Effector memory CD8-positive, alpha-beta T cell (primary cell): ENCODE measurements at regions not wholly inside any gene's neighbourhood (a gene's known extent, or its start where the extent isn't known, plus 50 kb on each side); places are given as distances from the start of the nearest gene placed in this dataset.
A peak's percentile ranks its signal among the peaks of the same experiment; 100 is the strongest.

Experiments used
- ATAC-seq: fragments of 150-1000 bp; cut with Tn5 transposase; replicated peaks from 2 replicates; pipeline ENCODE4 v1.10.0; 2021; ENCODE audit warnings: mild to moderate bottlenecking, moderate library complexity
- DNase-seq, 3 experiments: peaks; one replicate each; pipeline ENCODE4 v3.0.0; 2021
- H3K27ac Mint-ChIP-seq, 2 donors: one replicate each; pipeline ENCODE4 v1.8.0; 2022; ENCODE audit warnings: mild to moderate bottlenecking in 2 of 2, mixed read lengths in 2 of 2, moderate library complexity in 2 of 2
- H3K27me3 Mint-ChIP-seq, 2 donors: one replicate each; pipeline ENCODE4 v1.8.0; 2022; ENCODE audit warnings: mixed read lengths in 2 of 2
- H3K36me3 Mint-ChIP-seq: one replicate; pipeline ENCODE4 v1.8.0; 2022; ENCODE audit warnings: mild to moderate bottlenecking, moderate library complexity, mixed read lengths; ENCODE audit not compliant: insufficient read depth
- H3K4me1 Mint-ChIP-seq, 2 donors: one replicate each; pipeline ENCODE4 v1.8.0; 2022; ENCODE audit warnings: low read depth in 2 of 2, mixed read lengths in 2 of 2
- H3K4me3 Mint-ChIP-seq, 2 donors: one replicate each; pipeline ENCODE4 v1.8.0; 2022; ENCODE audit warnings: mild to moderate bottlenecking in 2 of 2, mixed read lengths in 2 of 2, moderate library complexity in 2 of 2
- H3K9me3 Mint-ChIP-seq, 2 donors: one replicate each; pipeline ENCODE4 v1.8.0; 2022; ENCODE audit warnings: mixed read lengths in 2 of 2

DNA sequence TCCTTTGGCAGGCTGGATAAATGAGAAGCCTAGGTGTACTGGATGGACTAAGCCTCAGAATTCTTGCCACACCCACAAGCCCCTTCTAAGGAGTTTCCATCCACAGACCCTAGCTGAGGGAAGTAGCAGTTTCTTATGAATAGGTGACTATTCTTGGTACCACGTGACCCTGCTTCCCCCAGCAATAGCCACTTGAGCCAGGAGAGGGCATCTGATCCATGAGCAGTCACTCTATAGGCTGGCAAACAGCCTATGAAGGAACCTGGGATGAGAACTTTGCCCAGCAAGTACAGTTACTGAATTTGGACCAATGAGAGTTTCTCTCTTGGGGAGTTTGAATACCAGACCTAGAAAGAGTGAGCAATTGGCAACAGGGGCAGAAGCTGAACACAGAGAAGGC is 84.0 kb downstream of the RTL9 start:
- Mint-ChIP-seq H3K4me1 (no peaks in the 10 kb centered on the region), H3K27ac (no peak overlapping the region), H3K36me3 (no peaks in the 10 kb centered on the region), H3K4me3 (no peak overlapping the region), H3K27me3 (peaks cover 17 to 41% of the 10 kb centered on the region in 2 donors), H3K9me3 (no peaks in the 10 kb centered on the region)
- DNase-seq (no peak), ATAC-seq (no peak)

DNA sequence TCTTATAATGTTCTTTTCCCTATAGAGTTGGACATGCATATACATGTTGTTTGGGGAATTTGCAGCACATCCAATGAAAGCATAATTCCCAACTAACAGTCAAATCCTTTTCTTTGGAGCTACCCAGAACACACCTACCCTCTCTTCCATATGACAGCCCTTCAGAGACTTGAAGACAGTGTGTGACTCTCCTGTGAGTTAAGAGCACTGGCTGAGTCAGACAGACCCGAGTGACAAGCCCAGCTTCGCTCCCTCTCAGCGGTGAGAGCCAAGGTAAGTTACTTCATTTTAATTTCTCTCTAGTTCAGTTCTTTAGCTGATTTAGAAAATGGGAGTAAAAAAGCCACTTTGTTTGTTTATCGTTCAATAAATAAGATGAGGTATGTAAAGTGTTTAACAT is 86.3 kb downstream of the RTL9 start:
- Mint-ChIP-seq H3K27me3 (peaks cover 24 to 51% of the 10 kb centered on the region in 2 donors), H3K4me1 (no peaks in the 10 kb centered on the region), H3K9me3 (no peaks in the 10 kb centered on the region), H3K36me3 (no peaks in the 10 kb centered on the region), H3K27ac (no peak overlapping the region), H3K4me3 (no peak overlapping the region)
- ATAC-seq (no peak), DNase-seq (no peak)

DNA sequence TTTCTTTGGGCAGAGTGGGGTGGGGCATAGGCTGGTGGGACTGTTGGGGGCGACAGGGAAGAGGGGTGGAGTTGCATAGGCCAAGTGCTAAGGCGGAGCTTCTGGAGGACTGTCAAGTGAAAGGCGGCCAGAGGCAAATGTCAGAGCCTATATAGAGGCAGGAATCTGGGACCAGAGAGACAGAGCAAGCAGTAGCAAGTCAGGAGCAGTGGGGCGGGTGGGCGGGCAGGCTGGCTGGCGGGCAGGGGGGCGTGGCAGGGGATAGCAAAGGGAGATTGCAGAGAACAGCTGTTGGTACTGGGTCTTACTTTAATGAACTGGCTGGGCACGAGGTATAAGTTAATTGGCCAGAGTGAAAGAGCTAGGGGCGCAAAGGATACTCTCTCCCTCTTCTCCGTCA is 89.8 kb downstream of the RTL9 start:
- H3K27ac Mint-ChIP-seq: no peak overlapping the region
- no peaks in the 10 kb centered on the region for H3K9me3 Mint-ChIP-seq
- no peak overlapping the region for H3K4me3 Mint-ChIP-seq
- ATAC-seq (no peak), DNase-seq (no peak)
- H3K4me1 Mint-ChIP-seq: no peaks in the 10 kb centered on the region
- H3K36me3 Mint-ChIP-seq: no peaks in the 10 kb centered on the region
- H3K27me3 Mint-ChIP-seq: peaks cover 11 to 30% of the 10 kb centered on the region in 2 donors

DNA sequence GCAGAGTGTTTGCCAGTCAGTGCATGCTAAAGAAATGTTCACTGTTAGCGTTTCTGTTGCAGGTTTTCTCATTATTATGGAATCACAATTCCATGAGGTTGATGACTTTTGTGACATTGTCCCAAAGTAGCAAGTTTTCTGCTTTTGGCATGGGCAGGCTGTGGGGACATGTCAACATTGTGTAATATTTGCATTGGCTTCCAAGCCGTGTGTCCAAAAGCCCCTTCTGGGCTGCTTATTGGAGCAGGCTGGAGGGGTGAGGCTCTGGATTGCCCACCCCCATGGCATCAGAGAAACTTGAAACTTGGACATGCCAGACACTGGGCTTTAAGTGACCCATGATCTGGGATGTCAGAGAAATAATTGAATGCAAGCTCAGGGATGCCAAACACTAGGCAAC is 90.7 kb downstream of the RTL9 start:
- Mint-ChIP-seq H3K36me3 (no peaks in the 10 kb centered on the region), H3K27ac (no peak overlapping the region), H3K4me1 (peaks cover 0 to 1% of the 10 kb centered on the region in 2 donors), H3K9me3 (no peaks in the 10 kb centered on the region), H3K4me3 (no peak overlapping the region), H3K27me3 (peaks cover 15 to 37% of the 10 kb centered on the region in 2 donors)
- DNase-seq (no peak), ATAC-seq (no peak)

DNA sequence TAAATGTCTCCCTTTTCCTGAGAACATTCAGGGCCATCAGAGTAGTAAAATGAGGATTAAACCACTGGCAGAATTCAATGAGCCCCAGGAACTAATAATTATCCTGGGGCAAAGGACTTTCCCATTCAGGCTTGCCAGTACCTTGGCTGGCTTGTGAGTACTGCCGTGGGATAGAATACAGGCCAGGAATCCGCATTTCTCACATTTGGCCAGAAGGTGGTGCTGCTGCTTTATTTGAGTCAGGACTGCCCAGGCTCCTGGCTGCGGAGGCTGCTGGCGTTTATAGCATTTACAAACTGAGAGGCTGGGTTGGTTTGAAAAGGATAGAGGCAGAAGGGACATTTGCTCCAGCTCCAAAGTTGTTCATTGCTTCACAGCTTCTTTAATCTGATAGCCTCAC is 91.4 kb downstream of the RTL9 start:
- no peaks in the 10 kb centered on the region for H3K36me3 Mint-ChIP-seq
- H3K4me1 Mint-ChIP-seq: peaks cover 0 to 1% of the 10 kb centered on the region in 2 donors
- ATAC-seq (peak; percentile 51), DNase-seq (peak; percentile 32 to 38 (median 34))
- H3K4me3 Mint-ChIP-seq: no peak overlapping the region
- H3K9me3 Mint-ChIP-seq: no peaks in the 10 kb centered on the region
- H3K27me3 Mint-ChIP-seq: peaks cover 16 to 35% of the 10 kb centered on the region in 2 donors
- no peak overlapping the region for H3K27ac Mint-ChIP-seq

DNA sequence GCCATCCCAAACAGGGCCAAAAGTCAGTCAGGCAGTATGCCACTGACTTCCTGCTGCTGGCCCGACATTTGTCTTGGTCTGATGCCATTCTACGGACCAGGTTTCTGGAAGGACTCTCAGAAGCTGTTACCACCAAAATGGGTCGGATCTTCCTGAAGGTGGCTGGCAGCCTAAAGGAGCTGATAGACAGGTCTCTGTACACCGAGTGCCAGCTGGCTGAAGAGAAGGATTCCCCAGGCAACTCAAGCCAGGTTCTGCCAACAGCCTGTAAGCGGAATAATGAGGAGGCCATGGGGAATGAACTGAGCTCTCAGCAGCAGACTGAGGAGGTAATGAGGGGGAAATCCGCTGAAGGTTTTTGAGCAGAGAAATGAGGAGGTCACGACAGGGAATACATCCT is 95.7 kb downstream of the RTL9 start:
- Mint-ChIP-seq H3K4me3 (no peak overlapping the region), H3K36me3 (no peaks in the 10 kb centered on the region)
- no peak for ATAC-seq

DNA sequence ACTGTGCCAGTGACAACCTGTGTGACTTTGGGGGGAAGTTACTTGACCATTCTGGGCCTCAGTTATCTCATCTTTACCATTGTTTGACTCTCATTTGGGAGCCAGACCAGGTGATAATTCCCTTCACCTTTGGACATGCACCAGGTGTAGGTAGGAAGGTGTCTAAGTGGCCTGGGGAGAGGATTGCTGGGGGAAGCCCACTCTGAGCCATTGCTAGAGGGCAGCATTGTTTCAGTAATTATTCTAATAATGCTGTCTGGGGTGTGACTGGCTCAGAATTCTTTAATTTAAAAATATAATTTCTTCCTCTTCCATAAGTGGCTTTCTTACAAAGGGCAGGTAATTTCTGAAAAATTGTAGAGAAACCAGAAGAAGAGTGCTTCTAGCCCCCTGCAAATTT is 104.3 kb downstream of the RTL9 start:
- no peak for DNase-seq
- H3K27ac Mint-ChIP-seq: no peak overlapping the region
- H3K27me3 Mint-ChIP-seq: peaks cover 9% of the 10 kb centered on the region in 2 donors
- H3K9me3 Mint-ChIP-seq: no peaks in the 10 kb centered on the region
- H3K36me3 Mint-ChIP-seq: no peaks in the 10 kb centered on the region
- H3K4me3 Mint-ChIP-seq: no peak overlapping the region
- ATAC-seq: no peak
- H3K4me1 Mint-ChIP-seq: no peaks in the 10 kb centered on the region

More for the DNA sequence above, 95.7 kb downstream of the RTL9 start:
- DNase-seq: no peak
- Mint-ChIP-seq H3K27me3 (peaks cover 29 to 36% of the 10 kb centered on the region in 2 donors), H3K4me1 (peaks cover 0 to 1% of the 10 kb centered on the region in 2 donors), H3K9me3 (no peaks in the 10 kb centered on the region), H3K27ac (no peak overlapping the region)

DNA sequence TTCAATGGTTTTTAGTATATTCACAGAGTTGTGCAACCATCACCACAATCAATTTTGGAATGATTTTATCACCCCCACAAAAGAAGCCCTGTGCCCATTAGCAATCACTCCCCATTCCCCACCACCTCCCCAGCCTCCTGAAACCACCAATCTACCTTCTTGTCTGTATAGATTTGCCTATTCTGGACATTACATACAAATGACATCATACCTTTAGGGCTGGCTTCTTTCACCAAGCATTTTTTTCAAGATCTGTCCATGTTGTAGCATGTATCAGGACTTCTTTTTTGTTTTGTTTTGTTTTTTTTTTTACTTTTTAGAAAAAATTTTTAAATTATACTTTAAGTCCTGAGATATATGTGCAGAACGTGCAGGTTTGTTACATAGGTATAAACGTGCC is 108.1 kb downstream of the RTL9 start:
- ATAC-seq (no peak), DNase-seq (no peak)
- Mint-ChIP-seq H3K9me3 (no peaks in the 10 kb centered on the region), H3K36me3 (no peaks in the 10 kb centered on the region), H3K4me1 (no peaks in the 10 kb centered on the region), H3K27ac (no peak overlapping the region), H3K4me3 (no peak overlapping the region), H3K27me3 (peaks cover 0 to 8% of the 10 kb centered on the region in 2 donors)

DNA sequence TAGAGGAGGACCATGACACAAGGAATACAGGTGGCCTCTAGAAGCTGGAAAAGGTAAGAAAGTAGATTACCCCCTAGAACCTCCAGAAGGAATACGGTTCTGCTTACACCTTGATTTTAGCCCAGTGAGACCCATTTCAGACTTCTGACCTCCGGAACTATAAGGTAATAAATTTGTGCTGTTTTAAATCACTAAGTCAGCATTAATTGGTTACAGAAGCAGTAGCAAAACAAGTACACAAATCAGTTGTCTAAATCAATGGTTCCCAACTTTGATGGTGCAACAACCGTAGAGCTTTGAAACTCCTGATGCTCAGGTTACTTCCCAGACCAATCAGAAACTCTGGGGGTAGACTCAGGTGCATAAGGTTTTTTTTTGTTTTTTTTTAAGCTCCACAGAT is 113.6 kb downstream of the RTL9 start:
- DNase-seq: no peak
- no peak for ATAC-seq
- H3K27me3 Mint-ChIP-seq: peaks cover 0 to 8% of the 10 kb centered on the region in 2 donors

DNA sequence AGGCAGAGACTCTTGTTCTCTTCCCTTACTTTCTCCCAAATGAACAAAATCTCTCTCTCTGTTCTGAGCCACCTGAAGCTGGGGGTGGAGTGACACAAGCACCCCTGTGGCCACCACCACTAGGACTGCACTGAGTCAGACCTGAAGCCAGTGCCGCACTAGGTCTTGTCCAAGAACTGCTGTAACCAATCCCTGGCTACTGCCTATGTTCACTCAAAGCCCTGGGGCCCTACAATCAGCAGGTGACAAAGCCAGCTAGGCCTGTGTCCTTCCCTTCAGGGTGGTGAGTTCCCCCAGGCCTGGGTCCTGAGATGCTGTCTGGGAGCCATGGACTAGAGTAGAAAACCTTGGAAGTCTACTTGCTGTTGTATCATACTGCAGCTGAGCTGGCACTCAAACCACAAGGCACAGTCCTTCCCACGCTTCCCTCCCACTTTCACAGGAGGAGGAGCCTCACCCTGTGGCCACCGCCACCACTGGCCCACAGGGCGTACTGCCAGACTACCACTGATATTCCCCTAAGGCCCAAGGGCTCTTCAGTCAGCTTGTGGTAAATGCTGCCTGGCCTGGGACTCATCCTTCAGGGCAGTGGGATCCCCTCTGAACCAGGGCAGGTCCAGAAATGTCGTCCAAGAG is 119.1 kb downstream of the RTL9 start:
- DNase-seq (no peak), ATAC-seq (no peak)
- no peaks in the 10 kb centered on the region for H3K4me1 Mint-ChIP-seq
- H3K9me3 Mint-ChIP-seq: no peaks in the 10 kb centered on the region
- no peak overlapping the region for H3K4me3 Mint-ChIP-seq
- H3K36me3 Mint-ChIP-seq: no peaks in the 10 kb centered on the region
- H3K27ac Mint-ChIP-seq: no peak overlapping the region
- H3K27me3 Mint-ChIP-seq: peaks cover 10 to 22% of the 10 kb centered on the region in 2 donors

More for the DNA sequence above, 113.6 kb downstream of the RTL9 start:
- H3K4me3 Mint-ChIP-seq: no peak overlapping the region
- H3K27ac Mint-ChIP-seq: no peak overlapping the region
- H3K36me3 Mint-ChIP-seq: no peaks in the 10 kb centered on the region
- no peaks in the 10 kb centered on the region for H3K9me3 Mint-ChIP-seq
- no peaks in the 10 kb centered on the region for H3K4me1 Mint-ChIP-seq

DNA sequence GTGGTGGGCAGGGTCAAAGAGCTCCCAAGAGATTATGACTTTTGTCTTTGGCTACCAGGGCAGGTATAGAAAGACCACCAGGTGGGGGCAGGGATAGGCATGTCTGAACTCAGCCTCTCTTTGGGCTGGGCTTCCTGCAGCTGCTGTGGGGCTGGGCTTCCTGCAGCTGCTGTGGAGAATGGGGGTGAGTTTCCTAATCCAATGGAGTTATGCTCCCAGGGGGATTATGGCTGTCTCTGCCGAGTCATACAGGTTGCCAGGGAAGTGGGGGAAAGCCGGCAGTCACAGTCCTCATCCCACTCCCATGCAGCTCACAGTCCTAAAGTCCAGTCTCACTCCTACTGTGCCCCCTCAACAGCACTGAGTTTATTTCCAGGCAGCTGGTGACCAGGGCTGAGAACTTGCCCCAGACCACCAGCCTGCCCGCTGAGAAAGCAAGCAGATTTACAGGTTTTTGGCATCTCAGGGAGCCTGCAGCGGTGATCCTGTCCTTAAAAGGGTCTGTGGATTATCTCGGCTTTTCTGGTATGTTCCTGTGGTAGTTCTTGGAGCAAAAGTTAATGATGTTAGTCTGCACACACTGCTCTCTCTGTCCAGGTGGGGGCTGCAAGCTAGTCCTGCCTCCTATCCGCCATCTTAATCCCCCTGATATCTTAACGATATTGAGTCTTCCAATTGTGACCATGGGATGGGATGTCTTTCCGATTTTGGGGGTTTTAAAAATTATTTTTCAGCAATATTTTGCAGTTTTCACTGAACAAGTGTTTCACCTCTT is 133.4 kb downstream of the RTL9 start:
- Mint-ChIP-seq H3K27me3 (peaks cover 11 to 20% of the 10 kb centered on the region in 2 donors), H3K4me1 (no peaks in the 10 kb centered on the region), H3K27ac (no peak overlapping the region), H3K4me3 (no peak overlapping the region), H3K9me3 (no peaks in the 10 kb centered on the region), H3K36me3 (peaks cover 3% of the 10 kb centered on the region)
- DNase-seq (no peak), ATAC-seq (no peak)

DNA sequence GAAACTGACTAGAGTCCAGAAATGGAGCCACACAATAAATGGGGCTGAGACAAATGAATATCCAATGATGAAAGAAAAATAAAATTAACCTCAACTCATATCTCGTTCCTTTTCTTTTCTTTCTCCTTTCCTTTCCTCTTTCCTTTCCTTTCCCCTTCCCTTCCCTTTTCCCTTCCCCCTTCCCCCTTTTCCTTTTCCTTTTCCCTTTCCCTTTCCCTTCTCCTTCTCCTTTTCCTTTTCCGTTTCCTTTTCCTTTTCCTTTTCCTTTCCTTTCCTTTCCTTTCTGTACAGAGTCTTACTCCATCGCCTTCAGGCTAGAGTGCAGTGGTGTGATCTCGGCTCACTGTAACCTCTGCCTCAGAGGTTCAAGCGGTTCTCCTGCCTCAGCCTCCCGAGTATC is 146.3 kb downstream of the RTL9 start:
- Mint-ChIP-seq H3K27ac (no peak overlapping the region), H3K4me3 (no peak overlapping the region), H3K4me1 (no peaks in the 10 kb centered on the region), H3K36me3 (no peaks in the 10 kb centered on the region), H3K9me3 (no peaks in the 10 kb centered on the region), H3K27me3 (no peaks in the 10 kb centered on the region)
- DNase-seq: no peak
- ATAC-seq: no peak

DNA sequence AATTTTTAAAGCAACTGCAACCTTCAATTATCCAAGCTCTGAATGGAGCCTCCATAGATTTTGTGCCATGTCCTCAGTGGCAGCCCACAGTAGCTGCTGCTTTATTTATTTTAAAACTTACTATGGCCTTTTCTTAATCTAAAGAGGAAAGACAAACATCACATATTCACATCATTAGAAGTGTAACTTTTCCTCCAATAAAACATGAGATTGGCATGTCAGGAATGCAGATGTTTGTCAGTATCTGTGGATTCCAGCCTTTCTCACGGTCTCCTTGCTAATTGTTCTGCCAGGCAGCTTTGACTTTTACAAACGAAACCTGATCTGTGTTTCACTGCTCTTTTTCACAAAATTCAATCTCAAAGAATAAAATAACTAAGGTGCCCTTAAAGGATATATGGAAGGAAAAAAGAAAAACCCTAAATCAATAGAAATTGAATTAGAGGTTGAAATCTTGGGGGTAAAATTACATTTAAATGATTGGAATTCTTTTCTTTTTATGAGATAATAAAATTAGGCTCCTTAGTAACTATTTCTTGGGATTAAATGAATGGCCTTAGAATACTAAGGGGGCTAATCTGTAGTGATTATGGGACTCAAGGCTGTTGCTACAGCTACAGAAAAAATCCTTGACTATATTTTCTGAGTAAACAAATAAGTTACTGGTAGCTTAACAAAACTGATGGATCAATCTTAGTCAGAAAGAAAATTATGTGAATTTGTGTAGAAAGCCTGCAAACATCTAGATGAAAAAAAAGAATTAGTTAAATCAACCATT is 151.3 kb downstream of the RTL9 start:
- DNase-seq: no peak
- Mint-ChIP-seq H3K4me1 (no peaks in the 10 kb centered on the region), H3K9me3 (no peaks in the 10 kb centered on the region), H3K36me3 (no peaks in the 10 kb centered on the region), H3K27me3 (no peaks in the 10 kb centered on the region), H3K4me3 (no peak overlapping the region), H3K27ac (no peak overlapping the region)
- no peak for ATAC-seq

DNA sequence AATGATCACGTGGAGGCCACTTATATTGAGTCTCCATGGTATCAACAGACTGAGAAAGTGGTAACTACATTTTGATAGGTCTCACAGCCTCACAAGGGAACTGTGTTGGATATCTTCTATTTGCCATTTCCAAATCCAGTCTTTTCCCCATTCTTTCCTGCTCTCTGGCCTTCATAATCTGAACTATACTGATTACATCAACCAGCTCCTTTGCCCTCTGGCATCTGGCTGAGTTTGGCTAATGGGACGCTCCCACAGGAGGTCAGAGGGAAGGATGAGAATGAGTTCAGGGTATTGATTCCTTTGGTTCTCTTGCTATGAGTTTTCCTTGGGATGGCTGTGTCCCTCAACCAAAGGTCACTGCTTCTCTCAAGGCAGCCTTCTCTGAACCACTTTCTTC is 152.6 kb downstream of the RTL9 start:
- H3K4me1 Mint-ChIP-seq: no peaks in the 10 kb centered on the region
- no peak overlapping the region for H3K27ac Mint-ChIP-seq
- DNase-seq: no peak
- H3K9me3 Mint-ChIP-seq: no peaks in the 10 kb centered on the region
- no peak overlapping the region for H3K4me3 Mint-ChIP-seq
- H3K27me3 Mint-ChIP-seq: no peaks in the 10 kb centered on the region
- no peak for ATAC-seq
- no peaks in the 10 kb centered on the region for H3K36me3 Mint-ChIP-seq
